NCI-H82 (cell line): ENCODE measurements at regions not wholly inside any gene's neighbourhood (a gene's known extent, or its start where the extent isn't known, plus 50 kb on each side); places are given as distances from the start of the nearest gene placed in this dataset.
"Not testable (repeated sequence)": the region's sequence is repeated elsewhere in the genome, so short reads cannot be mapped to it uniquely, and the experiment has no call there.

ENCODE experiments used
- DNase-seq: peaks from one replicate; lab custom pipeline; 2025; lab: John Stamatoyannopoulos, UW

DNA sequence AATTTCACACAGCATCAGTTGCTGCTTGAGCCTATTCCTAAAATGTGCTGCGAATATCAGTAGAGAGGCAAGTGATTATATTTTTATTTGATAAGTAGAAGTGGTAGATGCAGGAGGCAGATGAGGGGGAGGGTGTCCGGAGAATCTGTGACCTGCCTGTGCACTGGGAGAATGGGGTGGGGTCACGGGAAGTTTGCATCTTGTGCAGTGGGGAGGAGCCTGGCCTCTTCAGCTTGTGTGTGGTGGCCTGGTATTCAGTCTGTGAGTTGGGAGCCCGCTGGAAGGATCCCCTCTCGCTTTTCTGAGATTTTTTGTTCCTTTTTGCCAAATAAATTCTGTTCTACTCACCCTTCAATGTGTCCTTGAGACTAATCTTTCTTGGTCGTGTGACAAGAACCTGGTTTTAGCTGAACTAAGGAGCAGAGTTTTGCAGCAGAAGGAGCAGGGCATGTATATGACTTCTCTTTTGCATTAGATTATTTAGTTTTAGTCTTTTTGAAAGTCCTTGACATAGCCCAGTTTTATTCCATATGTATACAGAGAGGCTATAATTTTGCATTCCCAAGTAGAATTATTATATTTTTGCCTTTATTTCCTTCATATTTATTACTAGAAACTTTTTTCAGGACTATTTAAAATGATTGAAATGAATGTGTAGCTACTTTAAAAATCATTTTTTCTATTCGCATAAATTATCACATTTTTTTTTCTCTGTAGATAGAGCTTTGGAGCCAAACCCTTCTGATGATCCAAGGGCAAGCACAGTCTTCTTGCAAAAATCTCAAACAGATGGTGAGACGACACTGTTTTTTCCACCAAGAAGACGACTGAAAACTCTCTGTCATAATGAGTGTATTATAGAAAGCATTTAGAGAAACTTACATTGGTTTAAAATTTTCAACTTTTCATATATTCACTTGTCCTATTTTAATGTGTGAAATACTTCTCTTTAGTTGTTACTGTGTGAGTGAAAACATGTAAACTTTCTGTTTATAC is 1257.2 kb downstream of the UQCRFS1 start:
- no peak for DNase-seq

DNA sequence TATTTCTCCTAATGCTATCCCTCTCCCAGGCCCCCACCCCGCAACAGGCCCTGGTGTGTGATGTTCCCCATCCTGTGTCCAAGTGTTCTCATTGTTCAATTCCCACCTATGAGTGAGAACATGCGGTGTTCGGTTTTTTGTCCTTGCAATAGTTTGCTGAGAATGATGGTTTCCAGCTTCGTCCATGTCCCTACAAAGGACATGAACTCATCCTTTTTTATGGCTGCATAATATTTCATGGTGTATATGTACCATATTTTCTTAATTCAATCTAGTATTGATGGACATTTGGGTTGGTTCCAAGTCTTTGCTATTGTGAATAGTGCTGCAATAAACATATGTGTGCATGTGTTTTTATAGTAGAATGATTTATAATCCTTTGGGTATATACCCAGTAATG is 1270.3 kb downstream of the UQCRFS1 start:
- DNase-seq, result not testable (repeated sequence)

DNA sequence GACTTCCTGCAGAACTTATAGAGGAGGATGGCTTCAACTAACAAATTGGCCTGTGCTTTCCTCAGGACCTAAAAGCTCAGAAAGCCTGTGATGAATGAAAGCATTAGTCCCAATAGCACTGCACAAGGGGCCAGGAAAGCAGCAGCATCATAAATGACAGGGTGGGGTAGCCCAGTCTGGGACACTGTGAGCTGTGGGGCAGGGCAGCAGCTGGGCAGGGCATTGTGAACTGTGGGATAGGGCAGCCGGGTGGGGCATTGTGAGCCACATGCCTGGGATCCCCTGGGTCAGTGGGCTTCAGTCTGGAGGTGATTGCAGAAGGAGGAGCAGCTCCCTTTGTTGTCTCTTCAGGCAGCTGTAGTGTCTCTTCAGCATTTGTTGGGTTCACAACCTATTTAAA is 1276.8 kb downstream of the UQCRFS1 start:
- DNase-seq, result no peak

DNA sequence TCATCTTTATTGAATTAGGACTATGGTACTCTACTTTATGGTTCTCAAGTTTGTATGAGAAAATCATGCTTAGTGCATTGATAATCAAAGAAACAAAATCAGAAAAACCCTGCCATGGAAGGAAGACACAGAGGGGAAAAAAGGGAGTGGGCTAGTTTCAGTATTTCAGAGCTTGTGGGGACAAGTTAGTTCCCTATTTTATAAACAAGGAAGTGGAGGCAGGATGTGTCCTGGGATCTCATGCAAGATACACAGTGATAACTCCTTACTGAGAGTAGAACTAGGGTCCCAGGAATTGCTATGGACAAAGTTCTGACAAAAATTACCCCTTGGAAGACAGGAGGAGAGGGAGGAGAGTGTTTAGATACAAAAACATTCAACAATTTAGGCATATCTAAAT is 1277.3 kb downstream of the UQCRFS1 start:
- no peak for DNase-seq

DNA sequence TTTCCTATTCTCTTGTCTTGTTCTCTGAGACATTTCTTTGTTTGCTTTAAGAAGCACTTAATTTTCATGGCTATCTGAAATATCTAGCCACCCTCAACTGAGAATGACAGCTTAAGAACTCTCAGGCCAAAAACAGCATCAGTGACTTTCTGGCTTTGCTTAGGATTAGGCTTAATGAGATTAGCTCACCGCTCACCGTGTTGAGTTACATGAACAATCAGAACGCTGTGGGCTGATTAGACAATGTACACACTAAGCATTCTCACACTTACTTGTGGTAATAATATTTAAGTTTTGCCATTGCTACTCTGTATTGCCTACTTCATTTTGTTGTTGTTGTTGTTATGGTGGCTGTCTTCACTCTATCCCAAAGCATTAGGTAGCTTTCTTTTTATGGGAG is 1283.6 kb downstream of the UQCRFS1 start:
- DNase-seq, result peak; percentile 98

DNA sequence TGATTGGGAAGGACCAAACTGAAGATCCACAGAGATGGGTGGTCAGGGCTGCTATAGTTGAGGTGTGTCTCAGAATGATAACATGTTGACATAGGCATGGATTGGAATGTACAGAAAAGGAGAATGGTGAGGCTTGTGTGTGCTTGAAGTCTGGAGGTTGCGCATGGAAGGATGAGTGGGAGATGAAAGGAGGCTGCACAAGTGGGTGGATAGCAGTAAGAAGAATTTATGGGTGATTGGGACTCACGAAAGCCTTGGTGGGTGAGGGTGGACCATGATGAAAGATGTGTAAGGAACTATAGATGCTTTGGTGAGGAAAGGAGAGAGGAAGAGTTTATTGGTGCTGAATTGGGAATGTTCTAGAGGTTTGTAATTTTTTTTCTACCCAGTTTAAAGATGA is 1287.7 kb downstream of the UQCRFS1 start:
- no peak for DNase-seq

DNA sequence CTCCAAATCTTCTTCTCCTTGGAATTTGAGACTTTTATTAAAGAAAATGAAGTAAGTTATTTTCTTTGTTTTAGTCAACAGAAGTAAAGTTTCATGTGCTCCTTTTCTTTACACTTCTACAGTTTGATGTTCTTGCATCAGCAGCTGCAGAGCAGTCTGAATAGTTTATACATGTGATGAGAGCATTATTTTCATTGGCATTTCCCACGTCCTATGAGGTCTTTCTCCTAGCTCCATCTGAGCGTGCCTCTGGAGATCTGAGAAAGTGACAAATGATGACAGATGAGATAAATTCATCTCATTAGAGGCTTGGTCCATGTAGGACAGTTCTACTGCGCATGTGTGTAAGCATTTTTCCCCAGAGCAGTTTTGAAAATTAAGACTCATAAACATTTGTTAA is 1290.0 kb downstream of the UQCRFS1 start:
- peak; percentile 67 for DNase-seq

DNA sequence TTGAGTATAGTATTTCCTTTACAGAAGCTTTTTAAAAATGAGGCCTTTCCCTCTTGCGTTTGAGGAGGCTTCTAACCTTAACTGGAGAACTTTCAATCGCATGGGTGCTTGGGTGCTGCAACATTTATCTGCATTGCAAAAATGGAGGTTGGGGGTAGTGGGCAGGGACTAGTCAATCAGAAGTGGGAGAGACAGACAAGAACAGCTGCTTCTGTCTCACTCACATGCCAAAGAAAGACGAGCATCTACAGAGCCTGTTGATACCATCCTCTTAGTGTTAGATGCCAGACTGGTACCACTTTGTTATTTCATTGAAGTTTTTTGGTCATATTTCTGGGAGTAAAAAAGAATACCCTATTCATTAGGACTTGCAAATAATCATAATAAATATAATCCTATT is 1292.2 kb downstream of the UQCRFS1 start:
- DNase-seq, result no peak

DNA sequence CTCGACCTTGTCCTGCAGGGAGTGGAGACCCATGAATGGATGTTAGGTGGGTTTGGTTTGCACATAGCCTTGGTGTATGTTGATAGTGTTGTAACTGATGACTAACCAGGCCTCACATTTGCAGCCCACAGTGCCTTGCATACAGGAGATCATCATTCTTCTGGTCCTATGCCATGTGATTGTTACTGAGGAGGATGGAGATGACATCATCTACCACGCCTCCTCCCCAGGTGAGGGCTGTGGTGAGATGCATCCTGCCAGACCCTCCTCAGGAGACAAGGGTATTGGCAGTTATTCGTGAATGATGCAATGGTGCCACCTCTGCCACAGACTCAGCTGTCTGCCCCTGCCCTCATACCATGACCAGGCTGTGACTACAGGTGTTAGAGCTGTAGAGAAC is 1294.1 kb downstream of the UQCRFS1 start:
- no peak for DNase-seq

DNA sequence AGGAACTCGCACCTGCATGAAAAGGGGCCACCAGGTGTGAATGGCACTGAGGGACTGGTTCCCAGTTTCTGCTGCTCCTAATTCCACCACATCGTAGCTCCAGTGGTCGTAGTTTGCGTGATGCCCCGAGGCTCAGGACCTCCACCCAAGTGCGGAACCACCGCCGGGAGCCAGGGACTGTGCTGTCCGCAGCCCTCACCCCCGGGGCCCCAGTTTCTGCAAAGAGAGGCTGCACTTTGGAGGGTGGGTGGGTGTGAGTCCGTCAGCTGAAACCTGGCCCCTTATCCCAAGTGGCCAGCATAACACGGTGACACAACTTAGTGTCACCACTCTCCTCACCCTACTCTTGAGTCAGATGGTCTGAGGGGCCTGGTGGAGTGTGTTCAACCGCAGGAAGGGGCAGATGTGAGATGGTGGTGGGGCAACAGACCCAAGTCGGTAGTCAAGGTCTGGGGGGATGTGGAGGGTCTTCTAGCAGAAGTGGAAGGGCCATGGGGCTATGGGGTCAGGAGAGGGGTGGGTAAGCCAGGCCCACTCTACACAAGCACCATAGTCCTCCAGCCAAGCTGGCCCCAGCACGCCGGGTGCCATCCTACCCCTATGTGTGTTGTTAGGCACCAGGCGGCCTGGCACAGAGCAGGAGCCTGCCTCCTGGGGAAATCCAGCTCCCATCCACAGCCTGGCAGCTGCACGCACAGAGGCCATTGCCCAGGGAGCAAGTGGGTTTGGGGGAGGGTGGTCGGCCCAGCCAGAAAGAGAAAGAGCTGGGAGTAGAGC is 1301.6 kb downstream of the UQCRFS1 start:
- no peak for DNase-seq

DNA sequence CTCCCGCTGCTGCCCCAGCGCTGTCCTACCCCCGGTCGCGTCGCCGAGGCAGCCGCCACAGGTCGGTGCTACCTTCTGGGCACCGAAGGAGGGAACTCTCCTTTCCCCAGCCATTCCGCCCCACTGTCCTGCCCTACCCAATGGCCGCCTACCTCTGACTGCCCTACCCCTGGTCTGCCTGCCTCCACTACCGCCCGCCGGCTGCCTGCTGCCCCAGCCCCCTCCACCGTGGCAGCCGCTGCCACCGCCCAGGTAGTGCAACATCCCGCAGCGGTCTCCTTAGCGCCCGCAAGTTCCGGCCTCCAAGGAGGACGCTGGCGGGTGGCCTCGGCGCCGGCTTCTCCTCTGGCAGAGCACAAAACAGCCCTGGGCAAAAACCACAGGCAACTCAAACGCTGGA is 1303.1 kb downstream of the UQCRFS1 start:
- DNase-seq, result no peak

DNA sequence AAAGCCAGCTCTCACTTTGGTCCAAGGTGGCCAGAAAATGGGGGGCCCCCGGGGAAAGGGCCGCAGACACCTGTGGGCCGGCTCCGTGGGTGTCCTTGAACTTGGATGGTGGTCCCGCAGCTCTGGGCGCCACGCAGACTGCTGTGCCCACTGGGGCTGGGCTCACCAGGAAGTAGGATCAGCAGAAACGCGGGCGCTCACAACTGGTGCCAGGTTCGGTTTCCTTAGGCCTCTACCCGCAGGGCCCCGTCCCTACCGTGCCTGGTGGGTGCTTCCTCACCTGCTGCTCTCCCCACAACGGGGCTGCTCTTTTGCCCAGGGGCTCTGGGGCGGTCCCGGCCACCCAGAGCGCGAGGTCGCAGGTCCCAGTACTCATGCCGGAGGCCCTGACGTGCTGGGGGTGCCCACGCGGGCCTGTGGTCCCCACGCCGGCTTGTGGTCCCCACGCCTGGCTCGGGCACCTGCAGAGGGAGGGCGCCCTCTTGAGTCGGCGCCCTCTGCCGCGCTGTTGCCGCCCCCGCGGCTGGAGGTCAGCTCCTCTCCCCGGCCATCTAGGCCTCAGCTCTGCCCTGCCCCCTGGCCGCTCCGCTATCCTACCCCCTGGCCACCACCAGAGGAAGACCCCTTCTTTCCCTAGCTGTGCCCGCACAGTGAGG is 1303.6 kb downstream of the UQCRFS1 start:
- no peak for DNase-seq

DNA sequence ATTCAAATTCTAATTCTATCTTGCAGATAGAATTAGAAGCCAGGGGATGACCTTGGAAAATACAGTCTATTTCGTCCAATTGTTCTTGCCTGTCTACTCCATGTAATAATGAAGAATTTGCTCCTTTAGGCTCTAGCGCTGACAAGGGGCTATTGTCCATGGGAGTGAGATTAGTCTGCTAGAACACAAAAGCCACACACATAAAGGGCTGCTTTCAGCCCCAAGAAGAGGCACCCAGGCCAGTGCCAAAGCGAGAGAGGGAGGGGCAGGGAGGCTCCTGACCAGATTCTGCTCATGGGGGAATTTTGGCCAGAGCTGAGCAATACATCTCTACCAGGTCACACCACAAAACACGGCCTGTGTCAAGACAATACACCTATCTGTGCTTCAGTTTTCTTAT is 1306.9 kb downstream of the UQCRFS1 start:
- no peak for DNase-seq

DNA sequence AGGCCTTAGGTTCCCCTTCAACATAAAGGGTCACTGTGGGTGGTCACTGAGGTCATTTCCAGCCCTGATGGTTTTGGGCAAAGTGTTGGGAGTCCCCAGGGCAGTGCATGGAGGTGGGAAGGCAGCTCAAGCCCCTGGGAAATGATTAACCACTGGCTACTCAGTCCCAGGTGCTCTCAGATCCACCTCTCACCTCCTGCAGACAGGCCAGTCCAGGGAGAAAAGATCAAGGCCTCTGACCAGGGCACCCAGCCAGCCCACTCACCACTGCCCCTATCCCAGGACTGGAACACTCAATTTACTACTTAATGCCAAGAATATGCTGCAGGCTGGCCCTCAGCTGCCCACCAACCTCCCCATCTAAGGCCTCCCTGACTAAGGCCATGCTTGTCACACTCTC is 1307.9 kb downstream of the UQCRFS1 start:
- no peak for DNase-seq

DNA sequence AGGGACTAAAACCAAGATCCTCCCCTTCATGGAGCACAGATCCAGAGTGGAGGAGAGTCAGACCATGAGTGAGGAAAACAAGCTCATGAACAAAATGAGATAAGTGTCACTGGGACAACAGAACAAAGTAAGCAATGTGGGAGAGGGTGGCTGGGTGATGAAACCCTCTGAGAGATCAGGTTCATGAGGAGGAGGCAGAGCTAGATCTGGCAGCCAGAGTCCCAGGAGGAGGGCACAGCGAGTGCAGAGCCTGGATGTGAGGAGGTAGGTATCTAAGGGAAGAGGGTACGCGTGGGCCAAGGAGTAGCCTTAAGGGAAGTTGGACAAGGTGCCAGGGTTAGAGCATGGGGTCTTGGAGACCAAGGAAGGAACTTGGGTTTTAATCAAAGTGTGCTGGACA is 1311.9 kb downstream of the UQCRFS1 start:
- no peak for DNase-seq

DNA sequence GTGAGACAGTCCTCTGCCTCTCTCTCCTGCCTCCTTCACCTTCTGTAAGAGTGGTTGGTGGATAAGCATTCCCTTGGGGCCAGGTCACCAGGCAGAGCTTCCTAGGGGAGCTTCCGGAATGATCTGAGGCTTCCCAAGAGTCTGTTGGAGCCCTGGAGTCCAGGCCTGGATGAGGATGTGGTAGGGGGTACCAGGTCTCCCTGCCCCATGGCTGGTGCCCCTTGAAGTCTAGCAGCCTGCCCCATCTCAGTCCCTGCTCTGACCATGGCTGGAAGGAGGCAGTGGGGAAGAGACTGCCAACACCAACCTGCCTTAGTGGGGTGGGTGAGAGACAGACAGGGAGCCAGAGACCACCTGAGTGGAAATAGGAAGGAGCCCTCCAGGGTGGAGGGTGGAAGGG is 1316.9 kb downstream of the UQCRFS1 start:
- DNase-seq, result no peak

DNA sequence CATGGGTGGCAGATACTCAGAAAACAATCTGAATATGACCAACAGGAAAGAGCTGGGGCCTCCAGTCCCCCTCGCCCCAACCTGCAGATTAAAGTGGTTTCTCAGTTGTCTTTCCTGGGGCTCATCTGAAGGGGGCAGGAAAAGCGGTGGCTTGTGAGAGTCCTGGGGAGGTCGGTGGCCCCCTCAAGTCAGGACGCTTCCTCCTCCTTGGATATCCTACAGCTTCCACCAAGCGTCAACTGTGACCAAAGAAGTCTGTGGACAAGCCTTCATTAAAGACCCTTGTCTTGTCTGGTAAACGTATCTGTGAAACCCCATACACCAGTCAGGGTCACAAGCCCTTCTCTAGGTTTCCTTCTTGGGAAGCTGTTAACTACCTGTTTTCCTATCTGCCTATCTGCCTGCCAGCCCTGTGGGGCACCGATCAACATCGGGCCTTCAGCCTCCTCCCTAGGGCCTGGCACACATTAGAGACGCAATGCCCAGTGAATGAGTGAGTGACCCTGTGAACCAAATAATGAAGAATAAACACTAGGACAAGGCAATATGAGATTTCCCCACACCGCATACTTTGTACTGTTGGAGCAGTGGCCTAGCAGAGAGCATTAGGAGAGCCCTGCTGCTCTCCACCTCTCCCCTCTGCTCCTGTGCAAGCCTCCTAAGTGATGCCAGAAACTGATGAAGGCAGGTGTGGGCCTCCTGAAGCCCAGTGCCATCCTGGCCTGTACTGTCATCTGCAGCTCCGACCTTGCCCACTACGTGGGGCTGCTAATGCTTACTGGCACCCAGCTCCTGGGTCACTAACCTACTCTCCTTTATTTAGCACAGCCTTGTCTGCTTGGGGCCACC is 1317.8 kb downstream of the UQCRFS1 start:
- DNase-seq, result no peak

DNA sequence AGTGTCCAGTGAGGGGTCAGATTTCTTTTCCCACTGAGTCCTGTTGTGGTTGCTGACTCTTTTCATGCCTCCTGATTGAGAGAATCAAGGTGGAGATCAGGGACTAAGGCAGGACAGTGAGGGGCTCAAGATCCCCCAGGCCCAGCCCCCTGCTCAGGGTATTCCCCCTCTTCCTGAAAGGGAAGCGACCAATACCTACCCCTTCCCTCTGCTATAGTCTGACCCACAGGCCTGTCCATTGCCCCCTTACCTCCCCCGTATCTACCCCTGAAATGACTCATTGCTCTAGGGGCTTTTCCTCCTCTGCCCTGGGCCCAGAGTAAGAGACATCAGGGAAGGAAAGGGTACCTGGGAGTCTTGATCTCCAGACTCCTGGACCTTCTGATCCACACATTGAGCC is 1320.5 kb downstream of the UQCRFS1 start:
- DNase-seq, result no peak

DNA sequence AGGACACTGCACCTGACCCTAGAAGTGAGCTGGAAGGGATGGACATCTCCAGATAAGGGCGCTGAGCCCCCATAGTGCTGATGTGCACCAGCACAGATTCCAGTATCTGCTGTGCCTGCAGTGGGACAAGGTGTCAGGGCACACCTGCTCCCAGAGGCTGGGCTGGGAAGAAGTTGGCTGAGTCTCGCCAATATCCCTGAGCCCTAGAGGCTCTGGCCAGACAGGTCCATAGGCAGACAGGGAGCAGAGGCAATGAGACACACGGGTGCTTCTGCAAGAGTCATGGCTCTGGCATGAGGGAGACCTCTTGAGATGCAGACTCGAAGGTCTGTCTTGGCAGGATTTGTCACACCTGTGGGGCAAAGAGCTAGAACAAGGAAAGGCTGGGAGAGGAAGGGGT is 1321.5 kb downstream of the UQCRFS1 start:
- DNase-seq, result no peak

DNA sequence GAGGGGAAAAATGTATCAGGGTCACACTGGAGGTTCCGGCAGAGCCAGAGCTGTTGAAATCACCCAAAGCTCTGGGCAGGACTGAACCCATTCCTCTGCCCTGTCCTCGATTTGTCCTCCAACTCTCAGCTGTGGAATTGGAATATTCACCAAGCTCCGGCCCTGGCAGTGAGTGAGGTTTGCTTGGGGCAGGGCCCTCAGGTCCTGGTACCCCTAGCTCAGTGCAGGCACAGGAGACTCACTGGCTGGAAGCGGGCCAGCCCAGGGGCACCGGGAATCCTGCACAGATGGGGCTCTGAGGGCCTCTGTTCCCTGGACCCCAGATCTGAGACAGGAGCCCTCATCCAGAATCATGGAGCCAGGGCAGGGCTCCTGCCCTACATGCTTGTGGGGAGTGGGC is 1322.3 kb downstream of the UQCRFS1 start:
- DNase-seq, result no peak

DNA sequence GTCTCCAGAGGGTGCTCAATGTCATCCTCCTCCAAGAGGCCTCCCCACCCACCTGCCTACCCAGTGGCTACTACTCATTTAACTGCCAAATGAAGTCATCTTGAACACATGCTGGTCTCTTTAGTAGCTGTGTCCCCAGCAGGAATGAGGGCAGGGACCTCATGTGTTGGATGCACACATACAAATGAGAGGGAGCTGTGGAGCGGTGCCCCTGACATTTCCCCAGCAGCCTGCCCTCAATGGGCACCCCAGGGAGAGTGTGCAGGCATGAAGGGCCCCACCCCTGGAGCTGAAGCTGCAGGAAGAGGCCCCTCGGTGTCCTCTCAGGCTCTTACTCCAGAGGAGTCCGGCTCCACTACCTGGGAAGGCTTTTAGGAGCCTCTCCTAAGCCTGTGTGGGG is 1322.7 kb downstream of the UQCRFS1 start:
- DNase-seq, result no peak

DNA sequence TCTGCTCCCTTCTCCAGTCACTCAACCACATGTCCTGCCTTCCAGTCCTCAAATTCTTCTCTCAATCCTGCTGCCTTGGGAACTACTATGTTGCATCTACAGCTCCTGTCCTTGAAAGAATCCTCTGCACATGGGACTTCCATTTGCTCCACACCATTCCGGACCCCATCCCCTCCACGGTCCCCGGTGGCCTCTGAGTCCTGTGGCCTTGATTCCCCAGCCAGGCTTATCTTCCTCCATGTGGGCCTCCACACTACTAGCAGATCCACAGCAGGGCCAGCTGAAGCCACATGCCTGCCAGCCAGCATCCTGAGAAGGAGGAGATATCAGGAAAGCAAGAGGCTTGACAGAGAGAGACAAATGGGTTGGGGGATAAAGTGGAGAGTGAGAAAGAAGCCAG is 1323.8 kb downstream of the UQCRFS1 start:
- no peak for DNase-seq
